Bronchial epithelial cell (primary cell): ENCODE measurements at regions not wholly inside any gene's neighbourhood (a gene's known extent, or its start where the extent isn't known, plus 50 kb on each side); places are given as distances from the start of the nearest gene placed in this dataset.

Experiments used
- DNase-seq: peaks from one replicate; pipeline ENCODE4 v3.0.0-alpha.2; 2010; ENCODE audit warnings: low read depth
- FAIRE-seq: peaks from 2 replicates; lab custom pipeline; 2011; peaks lifted over from hg19 to GRCh38; lab: Jason Lieb, UNC
- H3K27me3 ChIP-seq: 2 replicates; pipeline ENCODE4 v1.5.1; 2011; ENCODE audit warnings: low read length; ENCODE audit not compliant: control insufficient read depth, insufficient read depth
- H3K36me3 ChIP-seq: 2 replicates; pipeline ENCODE4 v1.5.1; 2011; ENCODE audit warnings: low read length; ENCODE audit not compliant: control insufficient read depth, insufficient read depth
- H3K4me3 ChIP-seq: 2 replicates; pipeline ENCODE4 v1.5.1; 2011; ENCODE audit warnings: mild to moderate bottlenecking, low read depth, low read length, control low read depth
- TF ChIP-seq, protein P1 (sequence below): IDR thresholded peaks from 2 replicates; pipeline ENCODE4 v1.5.1; 2011; ENCODE audit warnings: mild to moderate bottlenecking, moderate library complexity, low read length, control low read depth, inconsistent platforms; ENCODE audit not compliant: insufficient read depth, severe bottlenecking

DNA sequence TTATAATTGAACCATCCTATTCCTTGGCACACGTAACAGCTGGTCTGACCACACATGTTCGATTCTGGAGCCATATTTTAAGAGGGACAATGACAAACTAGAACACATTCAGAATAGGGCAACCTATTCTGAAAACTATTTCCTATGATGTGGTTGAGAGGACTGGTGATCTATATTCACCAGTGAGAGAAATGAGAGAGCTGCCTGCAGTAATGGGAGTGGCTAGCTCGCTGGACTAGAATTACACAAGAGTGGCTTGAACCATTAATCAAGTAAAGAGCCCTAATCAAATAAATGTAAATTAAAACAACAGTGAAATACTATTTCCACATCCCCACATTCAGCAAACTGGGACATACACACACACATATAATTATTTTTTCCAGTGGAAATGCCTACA is 55.3 kb upstream of the LY86 start:
- H3K4me3 ChIP-seq = no peak overlapping the region
- FAIRE-seq = no peak
- no peaks in the 10 kb centered on the region for H3K27me3 ChIP-seq
- TF ChIP-seq, protein P1, sequence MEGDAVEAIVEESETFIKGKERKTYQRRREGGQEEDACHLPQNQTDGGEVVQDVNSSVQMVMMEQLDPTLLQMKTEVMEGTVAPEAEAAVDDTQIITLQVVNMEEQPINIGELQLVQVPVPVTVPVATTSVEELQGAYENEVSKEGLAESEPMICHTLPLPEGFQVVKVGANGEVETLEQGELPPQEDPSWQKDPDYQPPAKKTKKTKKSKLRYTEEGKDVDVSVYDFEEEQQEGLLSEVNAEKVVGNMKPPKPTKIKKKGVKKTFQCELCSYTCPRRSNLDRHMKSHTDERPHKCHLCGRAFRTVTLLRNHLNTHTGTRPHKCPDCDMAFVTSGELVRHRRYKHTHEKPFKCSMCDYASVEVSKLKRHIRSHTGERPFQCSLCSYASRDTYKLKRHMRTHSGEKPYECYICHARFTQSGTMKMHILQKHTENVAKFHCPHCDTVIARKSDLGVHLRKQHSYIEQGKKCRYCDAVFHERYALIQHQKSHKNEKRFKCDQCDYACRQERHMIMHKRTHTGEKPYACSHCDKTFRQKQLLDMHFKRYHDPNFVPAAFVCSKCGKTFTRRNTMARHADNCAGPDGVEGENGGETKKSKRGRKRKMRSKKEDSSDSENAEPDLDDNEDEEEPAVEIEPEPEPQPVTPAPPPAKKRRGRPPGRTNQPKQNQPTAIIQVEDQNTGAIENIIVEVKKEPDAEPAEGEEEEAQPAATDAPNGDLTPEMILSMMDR = no peak
- no peak for DNase-seq
- no peaks in the 10 kb centered on the region for H3K36me3 ChIP-seq

DNA sequence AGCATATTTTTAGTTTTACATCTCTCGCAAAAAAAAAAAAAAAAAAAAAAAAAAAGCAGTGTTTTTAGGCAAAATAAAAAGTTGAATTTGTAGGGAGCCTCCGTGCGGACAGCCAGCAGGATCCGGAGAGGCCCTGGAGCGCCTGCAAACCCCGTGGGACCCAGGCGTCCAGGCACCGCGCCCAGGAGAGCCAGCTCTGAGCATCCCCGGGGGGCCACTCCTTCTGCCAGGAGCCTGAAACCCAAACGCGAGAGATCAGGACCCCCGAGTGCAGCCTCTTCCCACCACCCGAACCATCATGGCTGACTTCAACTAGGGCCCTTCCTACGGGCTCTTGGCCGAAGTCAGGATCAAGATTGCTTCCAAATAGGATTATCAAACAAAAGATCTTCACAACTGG is 54.1 kb upstream of the LY86 start:
- Histone ChIP-seq H3K4me3 (no peak overlapping the region), H3K27me3 (no peaks in the 10 kb centered on the region), H3K36me3 (no peaks in the 10 kb centered on the region)
- FAIRE-seq (no peak), DNase-seq (no peak)
- TF ChIP-seq, protein P1 = no peak

DNA sequence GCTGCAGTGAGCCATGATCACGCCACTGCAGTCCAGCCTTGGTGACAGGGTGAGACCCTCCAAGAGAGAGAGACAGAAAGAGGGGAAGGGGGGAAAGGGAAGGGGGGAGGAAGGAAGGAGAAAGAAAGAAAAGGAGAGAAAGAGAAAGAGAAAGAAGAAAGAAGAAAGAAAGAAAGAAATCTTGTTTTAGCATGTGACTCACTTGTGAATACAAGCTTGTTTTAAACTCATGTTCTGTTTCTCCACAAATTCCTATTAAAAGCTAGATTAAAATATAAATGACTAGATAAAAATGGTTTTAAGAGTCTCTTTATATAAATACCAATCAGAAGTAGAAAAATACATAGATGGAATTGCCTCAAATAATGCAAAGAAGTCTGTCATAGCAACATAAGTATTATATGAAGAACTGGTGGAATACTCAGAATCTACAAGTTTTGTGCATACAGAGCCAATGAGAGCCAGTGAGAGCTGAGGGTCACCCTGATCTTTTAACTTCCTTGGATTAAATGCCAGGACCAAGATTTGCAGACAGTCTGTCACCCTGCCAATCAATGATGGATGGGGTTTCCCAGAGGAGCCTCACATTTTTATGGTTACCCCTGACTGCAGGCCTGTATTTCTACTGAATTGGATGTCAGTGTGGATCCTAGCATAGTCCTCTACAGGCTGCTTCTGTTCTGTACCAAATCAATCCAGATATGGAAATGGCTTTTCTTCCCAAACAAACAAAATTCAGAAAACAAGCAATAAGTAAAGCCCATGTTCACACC is 50.8 kb upstream of the LY86 start:
- DNase-seq (no peak), FAIRE-seq (no peak)
- no peaks in the 10 kb centered on the region for H3K27me3 ChIP-seq
- H3K36me3 ChIP-seq = no peaks in the 10 kb centered on the region
- no peak overlapping the region for H3K4me3 ChIP-seq
- TF ChIP-seq, protein P1 = no peak

DNA sequence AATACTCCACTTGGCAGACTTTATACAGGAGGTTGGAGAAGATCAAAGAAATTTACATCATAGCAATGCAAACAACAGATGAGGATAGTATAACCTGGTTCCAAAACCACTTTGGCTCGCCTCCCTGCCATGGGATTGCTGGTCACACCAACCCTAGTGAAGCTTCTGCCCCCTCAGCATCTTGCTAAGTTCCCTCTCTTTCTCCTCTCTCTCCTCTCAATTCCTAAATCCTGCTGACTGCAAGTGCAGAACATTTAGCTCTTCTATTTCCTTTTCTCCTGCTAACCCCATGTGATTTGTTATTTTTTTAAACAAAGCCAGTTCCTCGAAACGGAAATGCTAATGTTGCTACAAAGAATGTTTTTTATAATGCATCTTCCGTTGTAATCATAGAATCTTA is 50.3 kb upstream of the LY86 start:
- Histone ChIP-seq H3K36me3 (no peaks in the 10 kb centered on the region), H3K27me3 (no peaks in the 10 kb centered on the region), H3K4me3 (no peak overlapping the region)
- TF ChIP-seq, protein P1 = no peak
- no peak for DNase-seq
- FAIRE-seq = peak; percentile 18
